WTC11 (cell line): ENCODE measurements at regions not wholly inside any gene's neighbourhood (a gene's known extent, or its start where the extent isn't known, plus 50 kb on each side); places are given as distances from the start of the nearest gene placed in this dataset.

Experiments
- ATAC-seq: fragments of 200-7000 bp; cut with Tn5 transposase; 2 replicates; pipeline ENCODE4 v1.10.0; 2021; ENCODE audit warnings: mild to moderate bottlenecking, moderate library complexity
- CTCF ChIA-PET: fragments of 300-600 bp; sonication (Branson Sonifier 250); formaldehyde crosslinking; loops from one replicate; lab custom pipeline; 2021; ENCODE audit warnings: antibody characterized with exemption; lab: Charles Lee
- POLR2A ChIA-PET: fragments of 350-600 bp; sonication (Branson Sonifier 250); formaldehyde crosslinking; loops from one replicate; lab custom pipeline; 2021; ENCODE audit warnings: antibody characterized with exemption; lab: Charles Lee
- DNase-seq: peaks from one replicate; pipeline ENCODE4 v3.0.0; 2021; ENCODE audit warnings: low spot score
- H3K27ac Mint-ChIP-seq: 2 replicates; pipeline ENCODE4 v1.8.0; 2021; ENCODE audit warnings: mixed read lengths
- H3K27me3 Mint-ChIP-seq: 2 replicates; pipeline ENCODE4 v1.8.0; 2021; ENCODE audit warnings: low read depth, mild to moderate bottlenecking, moderate library complexity, mixed read lengths
- H3K36me3 Mint-ChIP-seq: 2 replicates; pipeline ENCODE4 v1.8.0; 2021; ENCODE audit warnings: mixed read lengths
- H3K4me1 Mint-ChIP-seq: 2 replicates; pipeline ENCODE4 v1.8.0; 2022; ENCODE audit warnings: mixed read lengths
- H3K4me3 Mint-ChIP-seq: 2 replicates; pipeline ENCODE4 v1.8.0; 2021; ENCODE audit warnings: mild to moderate bottlenecking, moderate library complexity, mixed read lengths
- H3K9me3 Mint-ChIP-seq: 2 replicates; pipeline ENCODE4 v1.8.0; 2021; ENCODE audit warnings: mixed read lengths
- CBFB ChIP-seq: sonication (generic); formaldehyde crosslinking; IDR thresholded peaks from 2 replicates; pipeline ENCODE4 v1.8.1; 2022; ENCODE audit warnings: mild to moderate bottlenecking, low read depth, missing genetic modification reagents
- CREB1 ChIP-seq: sonication (generic); formaldehyde crosslinking; IDR thresholded peaks from 2 replicates; pipeline ENCODE4 v1.8.0; 2023; ENCODE audit warnings: mild to moderate bottlenecking, missing genetic modification reagents
- HMGA2 ChIP-seq: fragments of 250-450 bp; sonication (Bioruptor Pico); IDR thresholded peaks from 2 replicates; pipeline ENCODE4 v1.4.0; 2021; ENCODE audit warnings: mild to moderate bottlenecking, moderate library complexity
- HMGXB4 ChIP-seq: sonication (generic); formaldehyde crosslinking; IDR thresholded peaks from 2 replicates; pipeline ENCODE4 v1.8.1; 2023; ENCODE audit warnings: mild to moderate bottlenecking, moderate library complexity, missing genetic modification reagents
- MYBL2 ChIP-seq: sonication (generic); formaldehyde crosslinking; IDR thresholded peaks from 2 replicates; pipeline ENCODE4 v1.8.1; 2023; ENCODE audit warnings: mild to moderate bottlenecking, moderate library complexity, missing genetic modification reagents
- NR1H2 ChIP-seq: sonication (generic); formaldehyde crosslinking; IDR thresholded peaks from 2 replicates; pipeline ENCODE4 v1.9.0; 2021; ENCODE audit warnings: mild to moderate bottlenecking, moderate library complexity, missing genetic modification reagents
- NR2C2 ChIP-seq: sonication (generic); formaldehyde crosslinking; IDR thresholded peaks from 2 replicates; pipeline ENCODE4 v1.8.0; 2022; ENCODE audit warnings: mild to moderate bottlenecking, missing genetic modification reagents
- RORB ChIP-seq: fragments of 250-450 bp; sonication (Bioruptor Pico); IDR thresholded peaks from 2 replicates; pipeline ENCODE4 v1.9.0; 2021; ENCODE audit warnings: mild to moderate bottlenecking
- SP1 ChIP-seq: sonication (generic); formaldehyde crosslinking; conservative IDR thresholded peaks from 2 replicates; pipeline ENCODE4 v1.8.1; 2022; ENCODE audit warnings: missing genetic modification reagents
- TCF7 ChIP-seq: sonication (generic); formaldehyde crosslinking; IDR thresholded peaks from 2 replicates; pipeline ENCODE4 v1.8.0; 2022; ENCODE audit warnings: mild to moderate bottlenecking, low read depth, missing genetic modification reagents, moderate library complexity
- ZBTB21 ChIP-seq: sonication (generic); formaldehyde crosslinking; IDR thresholded peaks from 2 replicates; pipeline ENCODE4 v1.8.1; 2023; ENCODE audit warnings: mild to moderate bottlenecking, missing genetic modification reagents, borderline replicate concordance
- ZBTB43 ChIP-seq: sonication (generic); formaldehyde crosslinking; IDR thresholded peaks from 2 replicates; pipeline ENCODE4 v1.8.1; 2023; ENCODE audit warnings: mild to moderate bottlenecking, missing genetic modification reagents
- ZNF232 ChIP-seq: sonication (generic); formaldehyde crosslinking; IDR thresholded peaks from 2 replicates; pipeline ENCODE4 v1.8.0; 2022; ENCODE audit warnings: mild to moderate bottlenecking, missing genetic modification reagents
- ZNF396 ChIP-seq: fragments of 250-450 bp; sonication (Bioruptor Pico); IDR thresholded peaks from 2 replicates; pipeline ENCODE4 v1.8.0; 2021; ENCODE audit warnings: mild to moderate bottlenecking, moderate library complexity, borderline replicate concordance
- ZNF423 ChIP-seq: fragments of 250-450 bp; sonication (Bioruptor Pico); IDR thresholded peaks from 2 replicates; pipeline ENCODE4 v2.1.2; 2022; ENCODE audit warnings: mild to moderate bottlenecking, moderate library complexity
- ZNF671 ChIP-seq: fragments of 250-450 bp; sonication (Bioruptor Pico); IDR thresholded peaks from 2 replicates; pipeline ENCODE4 v1.8.0; 2021; ENCODE audit warnings: mild to moderate bottlenecking
- TF ChIP-seq, protein P1 (sequence below): fragments of 250-450 bp; sonication (Bioruptor Pico); conservative IDR thresholded peaks from 2 replicates; pipeline ENCODE4 v1.9.0; 2021; ENCODE audit warnings: mild to moderate bottlenecking
- TF ChIP-seq, protein P2 (sequence below): sonication (generic); formaldehyde crosslinking; IDR thresholded peaks from 2 replicates; pipeline ENCODE4 v1.8.0; 2022; ENCODE audit warnings: missing genetic modification reagents
- TF ChIP-seq, protein P3 (sequence below): sonication (generic); formaldehyde crosslinking; IDR thresholded peaks from 2 replicates; pipeline ENCODE4 v1.8.1; 2022; ENCODE audit warnings: missing genetic modification reagents, borderline replicate concordance

- Mint-ChIP-seq H3K4me1 (no peaks in the 10 kb centered on the region), H3K27ac (no peak overlapping the region), H3K27me3 (peaks cover 2% of the 10 kb centered on the region; the same call in 1 of the 2 replicates), H3K36me3 (no peaks in the 10 kb centered on the region), H3K4me3 (no peak overlapping the region), H3K9me3 (peaks cover 9% of the 10 kb centered on the region; the same call in 1 of the 2 replicates)
- ChIA-PET CTCF (interaction anchor here (1.0 to 1.1 kb wide), 4 partner anchors 214 to 534 kb away, joined by 3 to 7 read pairs (median 4); partner anchors contain the start of gene MAMLD1), POLR2A (no interaction called here)
- ATAC-seq (peak; percentile 48; the same call in 1 of the 2 replicates), DNase-seq (peak; percentile 34)
- TF ChIP-seq CREB1 (CRISPR knock-in tag) (no peak), RORB (no peak), ZBTB21 (CRISPR knock-in tag) (no peak), TCF7 (CRISPR knock-in tag) (no peak), NR2C2 (no peak), NR1H2 (CRISPR knock-in tag) (no peak), ZNF671 (CRISPR knock-in tag) (no peak), CBFB (CRISPR knock-in tag) (no peak), ZNF396 (CRISPR knock-in tag) (no peak), ZNF423 (CRISPR knock-in tag) (no peak), SP1 (CRISPR knock-in tag) (no peak), HMGA2 (CRISPR knock-in tag) (no peak), ZBTB43 (CRISPR knock-in tag) (no peak), MYBL2 (CRISPR knock-in tag) (no peak), ZNF232 (no peak), HMGXB4 (CRISPR knock-in tag) (no peak)
- TF ChIP-seq, protein P1, sequence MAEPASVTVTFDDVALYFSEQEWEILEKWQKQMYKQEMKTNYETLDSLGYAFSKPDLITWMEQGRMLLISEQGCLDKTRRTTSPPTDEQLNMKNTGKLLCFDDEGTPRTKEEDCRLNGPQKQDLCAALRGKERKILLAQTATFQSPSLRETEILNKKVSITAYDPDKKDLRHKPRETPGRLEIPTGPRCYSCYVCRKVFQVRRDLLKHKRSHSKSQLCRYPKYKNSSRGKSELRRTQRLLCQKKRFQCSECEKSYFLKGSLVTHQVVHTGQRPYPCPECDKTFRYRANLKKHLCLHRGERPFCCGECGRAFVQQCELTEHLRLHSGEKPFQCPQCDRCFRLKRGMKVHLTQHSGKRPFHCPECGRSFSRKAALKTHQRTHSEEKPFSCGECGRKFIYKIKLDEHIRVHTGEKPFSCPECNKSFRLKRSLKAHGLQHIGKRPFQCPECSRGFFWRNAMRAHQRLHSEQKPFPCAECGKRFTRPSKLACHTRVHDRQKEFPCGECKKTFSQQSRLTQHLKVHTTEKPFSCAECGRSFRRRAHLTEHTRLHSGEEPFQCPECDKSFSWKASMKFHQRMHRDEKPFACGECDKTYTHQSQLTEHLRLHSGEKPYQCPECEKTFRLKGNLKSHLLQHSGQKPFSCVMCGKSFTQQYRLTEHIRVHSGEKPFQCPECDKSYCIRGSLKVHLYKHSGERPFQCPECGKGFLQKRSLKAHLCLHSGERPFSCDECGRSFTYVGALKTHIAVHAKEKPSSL = no peak
- TF ChIP-seq, protein P2, sequence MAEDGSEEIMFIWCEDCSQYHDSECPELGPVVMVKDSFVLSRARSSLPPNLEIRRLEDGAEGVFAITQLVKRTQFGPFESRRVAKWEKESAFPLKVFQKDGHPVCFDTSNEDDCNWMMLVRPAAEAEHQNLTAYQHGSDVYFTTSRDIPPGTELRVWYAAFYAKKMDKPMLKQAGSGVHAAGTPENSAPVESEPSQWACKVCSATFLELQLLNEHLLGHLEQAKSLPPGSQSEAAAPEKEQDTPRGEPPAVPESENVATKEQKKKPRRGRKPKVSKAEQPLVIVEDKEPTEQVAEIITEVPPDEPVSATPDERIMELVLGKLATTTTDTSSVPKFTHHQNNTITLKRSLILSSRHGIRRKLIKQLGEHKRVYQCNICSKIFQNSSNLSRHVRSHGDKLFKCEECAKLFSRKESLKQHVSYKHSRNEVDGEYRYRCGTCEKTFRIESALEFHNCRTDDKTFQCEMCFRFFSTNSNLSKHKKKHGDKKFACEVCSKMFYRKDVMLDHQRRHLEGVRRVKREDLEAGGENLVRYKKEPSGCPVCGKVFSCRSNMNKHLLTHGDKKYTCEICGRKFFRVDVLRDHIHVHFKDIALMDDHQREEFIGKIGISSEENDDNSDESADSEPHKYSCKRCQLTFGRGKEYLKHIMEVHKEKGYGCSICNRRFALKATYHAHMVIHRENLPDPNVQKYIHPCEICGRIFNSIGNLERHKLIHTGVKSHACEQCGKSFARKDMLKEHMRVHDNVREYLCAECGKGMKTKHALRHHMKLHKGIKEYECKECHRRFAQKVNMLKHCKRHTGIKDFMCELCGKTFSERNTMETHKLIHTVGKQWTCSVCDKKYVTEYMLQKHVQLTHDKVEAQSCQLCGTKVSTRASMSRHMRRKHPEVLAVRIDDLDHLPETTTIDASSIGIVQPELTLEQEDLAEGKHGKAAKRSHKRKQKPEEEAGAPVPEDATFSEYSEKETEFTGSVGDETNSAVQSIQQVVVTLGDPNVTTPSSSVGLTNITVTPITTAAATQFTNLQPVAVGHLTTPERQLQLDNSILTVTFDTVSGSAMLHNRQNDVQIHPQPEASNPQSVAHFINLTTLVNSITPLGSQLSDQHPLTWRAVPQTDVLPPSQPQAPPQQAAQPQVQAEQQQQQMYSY = no peak
- TF ChIP-seq, protein P3, sequence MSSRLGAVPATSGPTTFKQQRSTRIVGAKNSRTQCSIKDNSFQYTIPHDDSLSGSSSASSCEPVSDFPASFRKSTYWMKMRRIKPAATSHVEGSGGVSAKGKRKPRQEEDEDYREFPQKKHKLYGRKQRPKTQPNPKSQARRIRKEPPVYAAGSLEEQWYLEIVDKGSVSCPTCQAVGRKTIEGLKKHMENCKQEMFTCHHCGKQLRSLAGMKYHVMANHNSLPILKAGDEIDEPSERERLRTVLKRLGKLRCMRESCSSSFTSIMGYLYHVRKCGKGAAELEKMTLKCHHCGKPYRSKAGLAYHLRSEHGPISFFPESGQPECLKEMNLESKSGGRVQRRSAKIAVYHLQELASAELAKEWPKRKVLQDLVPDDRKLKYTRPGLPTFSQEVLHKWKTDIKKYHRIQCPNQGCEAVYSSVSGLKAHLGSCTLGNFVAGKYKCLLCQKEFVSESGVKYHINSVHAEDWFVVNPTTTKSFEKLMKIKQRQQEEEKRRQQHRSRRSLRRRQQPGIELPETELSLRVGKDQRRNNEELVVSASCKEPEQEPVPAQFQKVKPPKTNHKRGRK (CRISPR knock-in tag) = no peak
Observed at GRCh38 chrX:150146271-150146896, 208.1 kb upstream of the EOLA2 start.
